Parathyroid adenoma (tissue), 2 donors: ENCODE measurements at regions not wholly inside any gene's neighbourhood (a gene's known extent, or its start where the extent isn't known, plus 50 kb on each side); places are given as distances from the start of the nearest gene placed in this dataset.
"Not testable (repeated sequence)": the region's sequence is repeated elsewhere in the genome, so short reads cannot be mapped to it uniquely, and the experiment has no call there.

Experiments used
- H2AFZ ChIP-seq: fragments of 300-600 bp; sonication (generic); one replicate; pipeline ENCODE4 v1.7.0; 2017; ENCODE audit warnings: antibody characterized with exemption, mild to moderate bottlenecking
- H3K27ac ChIP-seq: fragments of 300-600 bp; sonication (generic); one replicate; pipeline ENCODE4 v1.7.0; 2017
- H3K27me3 ChIP-seq: fragments of 300-600 bp; sonication (generic); one replicate; pipeline ENCODE4 v1.7.0; 2017; ENCODE audit warnings: low read length; ENCODE audit not compliant: control insufficient read depth, insufficient read depth
- H3K36me3 ChIP-seq: fragments of 300-600 bp; sonication (generic); one replicate; pipeline ENCODE4 v1.7.0; 2017; ENCODE audit warnings: low read length; ENCODE audit not compliant: control insufficient read depth, insufficient read depth
- H3K4me1 ChIP-seq: fragments of 300-600 bp; sonication (generic); one replicate; pipeline ENCODE4 v1.7.0; 2017; ENCODE audit warnings: control low read depth
- H3K4me2 ChIP-seq: fragments of 300-600 bp; sonication (generic); one replicate; pipeline ENCODE4 v1.7.0; 2017; ENCODE audit warnings: low read length
- H3K4me3 ChIP-seq: fragments of 300-600 bp; sonication (generic); one replicate; pipeline ENCODE4 v1.7.0; 2017; ENCODE audit warnings: low read depth, low read length
- H3K79me2 ChIP-seq: fragments of 300-600 bp; sonication (generic); one replicate; pipeline ENCODE4 v1.7.0; 2017; ENCODE audit warnings: control low read depth
- H3K9ac ChIP-seq: fragments of 300-600 bp; sonication (generic); one replicate; pipeline ENCODE4 v1.7.0; 2017; ENCODE audit warnings: mild to moderate bottlenecking
- H3K9me3 ChIP-seq: fragments of 300-600 bp; sonication (generic); one replicate; pipeline ENCODE4 v1.7.0; 2017; ENCODE audit warnings: low read length; ENCODE audit not compliant: control insufficient read depth
- TF ChIP-seq, protein P1 (sequence below): fragments of 300-600 bp; sonication (generic); IDR thresholded peaks from one replicate; pipeline ENCODE4 v1.7.0; 2017; ENCODE audit warnings: antibody characterized with exemption, mild to moderate bottlenecking
- donor health status: primary hyperparathyroidism.

DNA sequence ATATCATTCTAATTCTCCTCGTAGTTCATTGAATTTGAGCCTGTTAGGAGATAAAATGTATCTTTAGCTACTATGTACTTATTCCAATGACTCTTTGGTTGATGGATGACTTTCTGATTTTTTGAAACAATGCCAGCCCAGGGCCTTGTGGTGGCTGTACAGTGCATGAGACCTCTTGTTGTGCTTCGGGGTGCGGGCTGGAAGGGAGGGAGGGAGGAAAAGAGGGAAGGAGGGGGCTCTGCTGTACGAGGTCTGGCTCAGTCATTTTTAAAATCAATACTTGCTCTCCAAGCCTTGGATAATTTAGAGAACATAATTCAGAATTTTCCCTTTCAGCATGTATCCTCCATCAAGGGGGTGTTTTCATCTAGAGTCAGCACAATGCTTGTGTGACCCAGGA is 399.7 kb upstream of the ONECUT1 start:
- no peaks in the 10 kb centered on the region for H3K27me3 ChIP-seq
- no peaks in the 10 kb centered on the region for H3K9me3 ChIP-seq
- no peak overlapping the region for H3K27ac ChIP-seq
- no peak overlapping the region for H2AFZ ChIP-seq
- no peaks in the 10 kb centered on the region for H3K36me3 ChIP-seq
- no peaks in the 10 kb centered on the region for H3K4me1 ChIP-seq
- H3K4me3 ChIP-seq, result no peak overlapping the region
- H3K79me2 ChIP-seq, result no peaks in the 10 kb centered on the region
- no peak overlapping the region for H3K9ac ChIP-seq
- no peak overlapping the region for H3K4me2 ChIP-seq
- TF ChIP-seq, protein P1, sequence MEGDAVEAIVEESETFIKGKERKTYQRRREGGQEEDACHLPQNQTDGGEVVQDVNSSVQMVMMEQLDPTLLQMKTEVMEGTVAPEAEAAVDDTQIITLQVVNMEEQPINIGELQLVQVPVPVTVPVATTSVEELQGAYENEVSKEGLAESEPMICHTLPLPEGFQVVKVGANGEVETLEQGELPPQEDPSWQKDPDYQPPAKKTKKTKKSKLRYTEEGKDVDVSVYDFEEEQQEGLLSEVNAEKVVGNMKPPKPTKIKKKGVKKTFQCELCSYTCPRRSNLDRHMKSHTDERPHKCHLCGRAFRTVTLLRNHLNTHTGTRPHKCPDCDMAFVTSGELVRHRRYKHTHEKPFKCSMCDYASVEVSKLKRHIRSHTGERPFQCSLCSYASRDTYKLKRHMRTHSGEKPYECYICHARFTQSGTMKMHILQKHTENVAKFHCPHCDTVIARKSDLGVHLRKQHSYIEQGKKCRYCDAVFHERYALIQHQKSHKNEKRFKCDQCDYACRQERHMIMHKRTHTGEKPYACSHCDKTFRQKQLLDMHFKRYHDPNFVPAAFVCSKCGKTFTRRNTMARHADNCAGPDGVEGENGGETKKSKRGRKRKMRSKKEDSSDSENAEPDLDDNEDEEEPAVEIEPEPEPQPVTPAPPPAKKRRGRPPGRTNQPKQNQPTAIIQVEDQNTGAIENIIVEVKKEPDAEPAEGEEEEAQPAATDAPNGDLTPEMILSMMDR, result no peak

GRCh38 chr15:53183449-53183848 is 393.3 kb upstream of the ONECUT1 start:
- H3K79me2 ChIP-seq, H3K4me2 ChIP-seq, H3K36me3 ChIP-seq, H3K9ac ChIP-seq, H3K9me3 ChIP-seq, H3K4me1 ChIP-seq, H3K27ac ChIP-seq, H3K27me3 ChIP-seq, H3K4me3 ChIP-seq, H2AFZ ChIP-seq: not testable (repeated sequence)

- no peak overlapping the region for H2AFZ ChIP-seq
- H3K9me3 ChIP-seq, result no peaks in the 10 kb centered on the region
- no peak overlapping the region for H3K4me3 ChIP-seq
- no peaks in the 10 kb centered on the region for H3K4me1 ChIP-seq
- no peak overlapping the region for H3K9ac ChIP-seq
- H3K27ac ChIP-seq, result no peak overlapping the region
- H3K4me2 ChIP-seq, result no peak overlapping the region
- H3K36me3 ChIP-seq, result no peaks in the 10 kb centered on the region
- H3K27me3 ChIP-seq, result no peaks in the 10 kb centered on the region
- H3K79me2 ChIP-seq, result no peaks in the 10 kb centered on the region
- TF ChIP-seq, protein P1, result no peak
These were observed 381.4 kb upstream of the ONECUT1 start for GRCh38 chr15:53171571-53171970.

GRCh38 chr15:53166684-53167201 is 376.6 kb upstream of the ONECUT1 start:
- no peak overlapping the region for H2AFZ ChIP-seq

DNA sequence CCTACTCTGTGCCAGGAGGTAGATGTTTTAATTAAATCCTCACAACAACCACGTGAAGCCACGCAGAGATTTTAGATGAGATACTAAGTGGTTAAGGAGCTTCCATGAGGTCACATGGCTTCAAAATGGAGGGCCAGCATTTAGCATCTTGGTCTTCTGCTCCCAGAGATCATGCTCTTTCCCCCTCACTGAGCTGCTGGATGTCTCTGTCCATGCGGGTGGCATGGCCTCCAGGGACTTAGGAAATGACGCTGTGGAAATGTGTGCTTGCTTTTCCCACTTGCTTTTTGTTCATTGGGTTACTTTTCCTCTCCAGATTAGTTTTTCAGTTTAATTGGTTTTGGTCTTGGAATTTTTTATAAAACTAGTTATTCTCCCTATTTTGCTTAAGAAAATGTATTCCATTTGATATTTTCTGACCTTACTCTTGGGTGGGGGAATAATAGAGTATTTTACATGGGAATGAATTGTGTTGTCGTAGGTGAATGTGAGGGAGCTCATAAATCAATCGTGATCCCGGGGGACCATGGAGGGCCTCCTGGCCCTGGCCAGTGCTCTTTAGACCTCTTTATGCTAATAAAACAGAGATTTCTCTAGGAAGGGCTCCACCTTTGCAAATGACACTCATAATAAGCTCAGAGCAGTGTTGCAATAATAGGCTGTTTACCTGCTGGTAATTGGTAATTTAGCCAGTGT is 376.0 kb upstream of the ONECUT1 start:
- no peaks in the 10 kb centered on the region for H3K4me1 ChIP-seq
- no peaks in the 10 kb centered on the region for H3K27me3 ChIP-seq
- TF ChIP-seq, protein P1, result no peak
- H3K36me3 ChIP-seq, result no peaks in the 10 kb centered on the region
- no peaks in the 10 kb centered on the region for H3K9me3 ChIP-seq
- H3K4me3 ChIP-seq, result no peak overlapping the region
- no peak overlapping the region for H2AFZ ChIP-seq
- H3K9ac ChIP-seq, result no peak overlapping the region
- H3K4me2 ChIP-seq, result no peak overlapping the region
- no peak overlapping the region for H3K27ac ChIP-seq
- H3K79me2 ChIP-seq, result no peaks in the 10 kb centered on the region

More at GRCh38 chr15:53166684-53167201, 376.6 kb upstream of the ONECUT1 start:
- H3K36me3 ChIP-seq, result no peaks in the 10 kb centered on the region
- TF ChIP-seq, protein P1, result no peak
- H3K9me3 ChIP-seq, result no peaks in the 10 kb centered on the region
- no peak overlapping the region for H3K4me2 ChIP-seq
- no peak overlapping the region for H3K4me3 ChIP-seq
- H3K79me2 ChIP-seq, result no peaks in the 10 kb centered on the region
- H3K4me1 ChIP-seq, result no peaks in the 10 kb centered on the region
- no peaks in the 10 kb centered on the region for H3K27me3 ChIP-seq
- H3K27ac ChIP-seq, result no peak overlapping the region
- H3K9ac ChIP-seq, result no peak overlapping the region
